HG02763 (cell line): ENCODE measurements at regions not wholly inside any gene's neighbourhood (a gene's known extent, or its start where the extent isn't known, plus 50 kb on each side); places are given as distances from the start of the nearest gene placed in this dataset.
"Not testable (repeated sequence)": the region's sequence is repeated elsewhere in the genome, so short reads cannot be mapped to it uniquely, and the experiment has no call there.

Source experiments
- ATAC-seq: cut with Tn5 transposase; IDR thresholded peaks from one replicate; pipeline ENCODE4 v1.9.1; 2021; ENCODE audit warnings: mild to moderate bottlenecking, moderate library complexity; ENCODE audit not compliant: unreplicated experiment

- no peak for ATAC-seq
Observed at GRCh38 chr2:117339980-117340379, 474.5 kb upstream of the DDX18 start.

DNA sequence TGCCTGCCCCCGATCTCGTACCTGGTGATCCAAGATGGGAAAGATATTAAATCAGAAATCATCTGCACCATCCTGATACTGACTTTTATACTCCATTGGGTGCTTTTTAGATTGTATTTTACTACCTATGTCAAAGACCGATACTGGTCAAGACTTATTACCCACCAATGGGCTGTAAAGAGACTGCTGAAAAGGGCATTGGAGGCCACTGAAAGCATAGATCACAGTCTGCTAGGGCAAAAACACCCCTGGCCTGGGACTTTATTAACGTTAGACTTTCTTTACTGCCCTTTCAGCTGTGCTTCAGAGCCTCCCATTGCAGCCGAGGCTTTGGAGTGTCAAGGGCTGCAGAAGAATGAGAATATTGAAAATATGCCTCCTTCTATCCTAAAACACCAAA, 472.8 kb upstream of the DDX18 start:
- no peak for ATAC-seq

- ATAC-seq, result no peak
Observed at GRCh38 chr2:117342415-117342814, 472.1 kb upstream of the DDX18 start.

DNA sequence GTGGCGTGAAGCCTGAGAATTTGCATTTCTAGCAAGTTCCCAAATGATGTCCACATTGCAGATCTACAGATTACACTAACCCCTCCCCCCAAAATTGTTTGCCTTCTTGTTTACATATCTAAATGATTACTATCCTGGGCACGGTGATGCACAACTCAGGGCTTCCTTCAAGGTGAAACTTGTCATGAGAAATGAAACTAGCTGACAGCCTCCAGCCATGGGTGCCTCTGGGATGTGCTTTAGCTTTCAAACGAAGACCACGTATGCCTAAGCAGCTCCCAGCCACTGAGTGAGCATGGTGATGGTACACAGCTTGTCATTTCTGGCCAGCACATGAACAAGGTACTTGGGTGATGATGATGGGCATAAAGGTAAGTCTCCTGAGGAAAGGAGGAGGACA, 464.8 kb upstream of the DDX18 start:
- no peak for ATAC-seq

- ATAC-seq, result no peak
Observed at GRCh38 chr2:117351396-117351795, 463.1 kb upstream of the DDX18 start.

DNA sequence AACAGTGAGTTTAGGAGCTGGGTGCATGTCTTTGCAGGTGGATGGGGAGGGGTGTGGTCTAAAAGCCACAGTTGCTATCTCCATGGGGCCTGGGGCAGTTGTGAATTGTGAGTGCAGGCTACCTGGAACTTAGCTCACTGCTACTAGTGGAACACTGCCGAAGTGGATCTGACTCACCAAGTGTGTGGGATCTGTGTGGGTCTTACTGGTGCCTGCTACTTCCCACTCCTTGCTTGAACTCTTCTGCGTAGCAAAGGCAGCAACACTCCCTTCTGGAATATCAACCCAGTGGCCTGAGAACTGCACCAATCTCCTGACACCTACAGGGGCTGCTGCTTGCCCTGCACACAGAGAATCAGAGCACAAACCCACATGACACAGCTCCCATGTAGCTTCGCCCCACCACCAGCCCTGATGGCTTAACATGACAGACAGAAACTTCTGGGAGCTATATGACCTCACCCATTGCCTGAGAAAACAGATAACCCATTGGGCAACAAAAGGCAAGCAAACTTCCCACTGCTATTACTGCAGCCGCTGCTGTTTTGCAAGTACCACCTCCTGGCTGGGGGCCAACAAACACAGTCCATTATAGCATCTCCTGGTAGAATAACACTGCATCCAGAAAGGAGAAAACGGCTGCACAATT, 455.1 kb upstream of the DDX18 start:
- ATAC-seq, result no peak

DNA sequence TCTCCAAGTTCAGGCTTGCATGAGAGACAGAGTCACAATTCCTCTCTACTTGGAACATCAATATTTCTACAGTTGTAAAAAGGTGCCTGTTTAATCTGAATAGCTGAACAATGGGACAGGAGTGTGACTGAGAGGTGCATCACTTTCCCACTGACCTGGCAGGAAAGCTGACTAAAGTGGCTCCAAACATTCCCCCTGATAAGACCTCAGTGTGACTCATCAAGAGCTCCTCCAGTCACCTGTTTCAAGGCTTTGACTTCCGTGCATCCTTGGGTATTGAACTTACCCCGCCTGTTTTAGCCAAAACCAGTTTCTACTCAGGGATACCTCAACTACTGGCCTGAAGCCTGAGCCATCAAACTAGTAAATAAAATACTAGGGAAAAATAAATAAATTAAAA, 453.9 kb upstream of the DDX18 start:
- no peak for ATAC-seq

DNA sequence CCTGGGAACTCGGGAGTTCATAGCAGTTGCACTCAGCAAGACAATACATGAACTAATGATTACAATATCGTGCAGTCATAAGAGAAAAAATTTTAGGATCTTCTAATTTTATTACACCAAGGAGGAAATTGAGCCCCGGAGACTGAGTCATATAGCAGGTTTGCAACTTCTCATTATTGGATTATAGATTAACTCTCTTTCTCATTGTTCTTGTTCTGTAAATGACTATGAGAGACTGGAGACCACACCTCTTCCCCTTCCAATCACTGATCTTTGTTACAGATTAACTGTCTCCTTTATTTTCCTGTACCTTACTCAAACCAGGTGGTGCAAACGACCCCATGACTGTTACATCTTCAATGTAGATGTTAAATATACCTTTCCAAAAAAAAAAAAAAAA, 435.8 kb upstream of the DDX18 start:
- peak; percentile 94 for ATAC-seq

- ATAC-seq, result no peak
Observed at GRCh38 chr2:117379928-117380327, 434.6 kb upstream of the DDX18 start.

GRCh38 chr2:117383997-117384396, 430.5 kb upstream of the DDX18 start:
- not testable (repeated sequence) for ATAC-seq

GRCh38 chr2:117396161-117396560, 418.3 kb upstream of the DDX18 start:
- ATAC-seq, result no peak

DNA sequence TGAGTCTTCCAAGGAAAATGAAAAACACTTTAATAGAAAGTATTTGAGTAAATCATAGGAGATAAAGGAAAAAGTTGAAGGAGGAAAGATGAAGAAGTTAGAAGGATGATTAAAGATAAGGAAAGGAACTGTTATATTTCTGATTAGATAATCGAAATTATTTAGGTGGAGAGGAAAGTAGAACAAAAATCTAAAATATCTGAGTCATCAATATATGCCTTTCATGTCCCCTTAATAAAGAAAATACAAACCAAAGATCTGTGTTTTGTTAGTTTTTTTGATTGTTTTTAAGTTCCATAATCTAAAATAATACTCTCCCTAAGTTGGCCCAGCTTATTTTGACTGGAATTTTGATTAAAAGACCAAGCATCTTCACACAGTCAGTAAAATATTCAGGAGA, 412.9 kb upstream of the DDX18 start:
- ATAC-seq, result no peak

- no peak for ATAC-seq
Observed at GRCh38 chr2:117406443-117406842, 408.0 kb upstream of the DDX18 start.

DNA sequence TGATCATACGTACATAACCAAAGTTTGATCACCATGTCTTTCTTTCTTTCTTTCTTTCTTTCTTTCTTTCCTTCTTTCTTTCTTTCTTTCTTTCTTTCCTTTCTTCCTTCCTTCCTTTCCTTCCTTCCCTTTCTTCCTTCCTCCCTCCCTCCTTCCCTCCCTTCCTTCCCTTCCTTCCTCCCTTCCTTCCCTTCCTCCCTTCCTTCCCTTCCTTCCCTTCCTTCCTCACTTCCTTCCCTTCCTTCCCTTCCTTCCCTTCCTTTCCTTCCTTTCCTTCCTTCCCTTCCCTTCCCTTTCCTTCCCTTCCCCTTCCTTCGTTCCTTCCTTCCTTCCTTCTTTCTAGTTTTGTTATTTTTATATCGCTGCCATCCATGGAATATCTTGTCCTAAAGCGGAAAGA, 406.7 kb upstream of the DDX18 start:
- ATAC-seq, result no peak

DNA sequence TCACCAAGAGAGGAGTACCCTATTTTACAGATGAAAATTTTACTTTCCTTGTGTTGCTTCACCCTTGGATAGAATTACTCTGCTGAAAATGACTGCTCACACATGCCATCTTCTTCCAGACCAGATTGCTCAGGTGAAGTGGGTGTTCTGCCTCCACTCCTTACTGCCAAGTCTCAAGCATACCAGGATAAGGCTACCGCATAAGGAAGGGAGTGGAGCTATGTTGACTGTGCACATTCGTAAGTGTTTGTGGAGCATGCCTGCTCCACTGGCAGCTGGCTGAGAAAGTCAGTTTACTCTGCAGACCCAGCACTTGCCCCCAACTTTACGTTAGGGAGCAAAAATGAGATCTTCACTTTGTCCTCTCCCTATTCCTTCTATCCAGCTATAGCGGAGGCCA, 405.0 kb upstream of the DDX18 start:
- no peak for ATAC-seq

DNA sequence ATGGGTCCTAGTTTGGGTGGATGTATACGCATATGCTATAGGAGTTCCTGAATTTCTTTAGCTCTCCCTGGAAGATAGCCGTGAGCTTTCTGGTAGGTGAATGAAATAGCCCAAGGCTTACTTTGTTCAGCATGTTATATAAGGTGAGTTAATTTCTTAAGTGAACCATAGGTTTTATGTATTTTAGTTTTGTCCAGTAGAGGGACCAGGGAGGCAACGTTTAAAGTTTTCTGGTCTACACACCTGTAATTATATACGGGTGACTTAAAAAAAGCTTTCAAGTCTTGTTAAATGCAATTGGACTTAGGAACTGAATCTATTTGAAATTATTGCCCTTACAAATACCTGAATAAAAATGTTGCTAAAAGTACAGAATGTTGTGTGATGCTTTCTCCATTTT, 402.5 kb upstream of the DDX18 start:
- no peak for ATAC-seq

DNA sequence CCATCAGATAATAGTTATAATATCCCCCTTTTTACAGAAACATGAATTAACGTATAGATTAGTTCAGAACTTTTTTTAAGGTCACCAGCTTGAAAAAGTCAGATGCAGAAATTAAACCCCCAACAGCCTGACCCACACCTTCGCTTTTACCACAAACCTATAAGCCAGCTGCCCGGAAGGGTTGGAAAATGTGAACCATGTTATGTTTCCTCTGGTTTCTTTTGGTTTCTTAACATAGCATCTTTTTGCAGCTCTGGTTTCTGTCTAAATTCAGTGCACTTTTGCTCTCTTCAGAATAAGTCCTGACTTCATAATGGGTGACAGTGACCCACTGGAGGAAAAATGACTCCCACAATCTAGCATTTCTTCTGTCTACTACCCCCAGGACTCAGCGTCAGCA, 381.7 kb upstream of the DDX18 start:
- no peak for ATAC-seq

DNA sequence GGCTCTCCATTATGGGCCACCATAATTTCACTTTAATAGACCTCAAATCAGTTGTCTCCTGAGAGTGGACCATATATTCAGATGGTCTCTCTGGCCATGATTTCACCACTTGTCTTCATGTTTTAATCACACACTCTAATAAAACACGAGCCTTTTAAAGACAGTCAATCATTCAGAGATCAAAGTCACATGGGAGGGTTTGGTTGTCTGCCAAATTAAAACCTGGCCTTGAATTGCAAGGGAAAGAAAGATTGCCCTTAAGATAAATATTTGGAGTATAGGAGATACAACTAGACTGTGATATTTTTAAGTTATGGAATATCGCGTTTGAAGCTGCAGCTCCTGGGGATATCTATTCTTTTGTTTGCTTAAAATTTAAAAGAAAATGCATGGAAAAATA, 377.8 kb upstream of the DDX18 start:
- ATAC-seq, result no peak

GRCh38 chr2:117470311-117471095, 344.0 kb upstream of the DDX18 start:
- ATAC-seq, result no peak

- no peak for ATAC-seq
Observed at GRCh38 chr2:117481608-117482007, 332.9 kb upstream of the DDX18 start.

- no peak for ATAC-seq
Observed at GRCh38 chr2:117485588-117485987, 328.9 kb upstream of the DDX18 start.

DNA sequence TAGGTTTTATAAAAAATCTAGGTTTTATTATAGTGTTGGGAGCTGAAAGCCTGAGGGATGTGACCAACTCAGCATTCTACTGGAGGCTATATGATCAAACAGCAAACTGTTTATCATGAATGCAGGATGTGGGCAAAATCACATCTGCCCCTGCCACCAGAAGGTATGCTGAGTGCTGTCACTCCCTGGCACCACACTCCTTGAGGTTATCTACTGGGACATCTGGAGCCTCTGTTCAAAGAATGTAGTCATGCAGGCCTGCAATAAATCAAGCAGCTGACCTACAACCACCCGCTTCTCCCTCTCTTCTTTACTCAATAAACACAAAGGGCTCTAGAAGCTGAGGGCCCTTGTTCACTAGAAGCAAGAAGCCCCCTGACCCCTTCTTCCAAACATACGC, 328.4 kb upstream of the DDX18 start:
- ATAC-seq, result no peak
